GM10248 (cell line): ENCODE measurements at regions not wholly inside any gene's neighbourhood (a gene's known extent, or its start where the extent isn't known, plus 50 kb on each side); places are given as distances from the start of the nearest gene placed in this dataset.

Experiments used
- CTCF ChIA-PET: fragments of 300-600 bp; sonication (Branson Sonifier 250); formaldehyde crosslinking; extraction: SDS; loops from one replicate; lab custom pipeline; 2021; ENCODE audit warnings: antibody characterized with exemption; lab: Yijun Ruan, JAX
- POLR2A ChIA-PET: fragments of 350-650 bp; sonication (Branson Sonifier 250); formaldehyde crosslinking; extraction: SDS; loops from one replicate; lab custom pipeline; 2020; ENCODE audit warnings: antibody characterized with exemption; lab: Yijun Ruan, JAX
- DNase-seq: peaks from one replicate; pipeline ENCODE4 v3.0.0; 2012; ENCODE audit errors: extremely low spot score
- CTCF ChIP-seq: IDR thresholded peaks from 2 replicates; pipeline ENCODE4 v1.5.1; 2012; ENCODE audit warnings: mild to moderate bottlenecking, low read depth; ENCODE audit errors: extremely low read depth, missing control alignments, control extremely low read depth

- DNase-seq: no peak
- no peak for TF ChIP-seq CTCF
- ChIA-PET CTCF (interaction anchor here (1.3 kb wide), 2 partner anchors 13 to 21 kb away, joined by 3 to 5 read pairs; no protein-coding TSS in a partner anchor), POLR2A (no interaction called here)
These were observed 209.9 kb upstream of the ZFP64 start for GRCh38 chr20:52401431-52401830.

- DNase-seq: no peak
- TF ChIP-seq CTCF: no peak
- ChIA-PET POLR2A (no interaction called here), CTCF (interaction anchor here (1.5 kb wide), 1 partner anchor 20 kb away, joined by 3 read pairs; no protein-coding TSS in a partner anchor)
These were observed 207.8 kb upstream of the ZFP64 start for GRCh38 chr20:52399352-52399751.

- ChIA-PET CTCF (interaction anchor here (0.9 kb wide), 1 partner anchor 9 kb away, joined by 3 read pairs; no protein-coding TSS in a partner anchor), POLR2A (no interaction called here)
- DNase-seq: no peak
- no peak for TF ChIP-seq CTCF
These were observed 198.0 kb upstream of the ZFP64 start for GRCh38 chr20:52389606-52390005.

- no peak for DNase-seq
- POLR2A ChIA-PET: no interaction called here
- TF ChIP-seq CTCF: no peak
- CTCF ChIA-PET: interaction anchor here (1.0 to 1.5 kb wide), 3 partner anchors 11 to 42 kb away, joined by 3 to 4 read pairs (median 3); no protein-coding TSS in a partner anchor
These were observed 192.5 kb upstream of the ZFP64 start for GRCh38 chr20:52383995-52384621.

- DNase-seq: no peak
- TF ChIP-seq CTCF: no peak
- ChIA-PET POLR2A (no interaction called here), CTCF (interaction anchor here (1.2 to 2.3 kb wide), 4 partner anchors 9 to 254 kb away, joined by 3 to 11 read pairs (median 4); no protein-coding TSS in a partner anchor)
These were observed 191.4 kb upstream of the ZFP64 start for GRCh38 chr20:52382933-52383332.

GRCh38 chr20:52379723-52380336, 188.3 kb upstream of the ZFP64 start:
- DNase-seq: peak; percentile 34
- TF ChIP-seq CTCF: peak; percentile 89
- ChIA-PET CTCF (interaction anchor here (0.8 to 2.3 kb wide), 6 partner anchors 8 to 276 kb away, joined by 4 to 21 read pairs (median 4); no protein-coding TSS in a partner anchor), POLR2A (no interaction called here)
